Endothelial cell of umbilical vein (primary cell): ENCODE measurements at regions not wholly inside any gene's neighbourhood (a gene's known extent, or its start where the extent isn't known, plus 50 kb on each side); places are given as distances from the start of the nearest gene placed in this dataset.

Experiments
- BruUV-seq: library from RNA; stranded (reverse); fragments of 400-500 nt; replicated peaks from 2 replicates; lab custom pipeline; 2021; lab: Mats Ljungman, UMichigan
- CTCF ChIA-PET: fragments of 300-600, 350-600 bp; sonication (Branson Sonifier 250); formaldehyde crosslinking; loops from one replicate; lab custom pipeline; 2021; ENCODE audit warnings: antibody characterized with exemption, inconsistent platforms; lab: Charles Lee
- POLR2A ChIA-PET: fragments of 300-600, 350-600 bp; sonication (Branson Sonifier 250); formaldehyde crosslinking; loops from one replicate; lab custom pipeline; 2021; ENCODE audit warnings: antibody characterized with exemption, inconsistent platforms; lab: Charles Lee
- DNase-seq: peaks from one replicate; pipeline ENCODE4 v3.0.0-alpha.2; 2011; ENCODE audit warnings: low read depth, low spot score
- FAIRE-seq: peaks from 2 replicates; lab custom pipeline; 2011; peaks lifted over from hg19 to GRCh38; lab: Jason Lieb, UNC
- H2AFZ ChIP-seq: 2 replicates; pipeline ENCODE4 v1.6.0; 2012; ENCODE audit warnings: low read depth, low read length, control low read depth, inconsistent platforms
- H3K27ac ChIP-seq: 2 replicates; pipeline ENCODE4 v1.5.1; 2011; ENCODE audit warnings: low read depth, mild to moderate bottlenecking, control low read depth, low read length, moderate library complexity; ENCODE audit not compliant: insufficient read depth
- H3K27me3 ChIP-seq, 2 experiments: 2 replicates each; pipeline versions ENCODE4 v1.6.0 to v1.6.1; 2011; ENCODE audit warnings: low read length in 2 of 2, mixed read lengths in 1 of 2; ENCODE audit not compliant: control insufficient read depth in 2 of 2, insufficient read depth in 2 of 2
- H3K36me3 ChIP-seq, 2 experiments: 2 replicates in 1 of 2; 3 replicates in 1 of 2; pipeline ENCODE4 v1.5.1; 2011; ENCODE audit warnings: low read length in 2 of 2, mild to moderate bottlenecking in 1 of 2, moderate library complexity in 1 of 2; ENCODE audit not compliant: control insufficient read depth in 2 of 2, insufficient read depth in 2 of 2; ENCODE audit errors: extremely low read depth in 1 of 2
- H3K4me1 ChIP-seq: 3 replicates; pipeline ENCODE4 v1.5.1; 2011; ENCODE audit warnings: mild to moderate bottlenecking, low read length; ENCODE audit not compliant: control insufficient read depth, insufficient read depth; ENCODE audit errors: extremely low read depth
- H3K4me2 ChIP-seq: 2 replicates; pipeline ENCODE4 v1.6.1; 2011; ENCODE audit warnings: low read length, control low read depth, mixed read lengths; ENCODE audit not compliant: insufficient read depth
- H3K4me3 ChIP-seq, 3 experiments: fragments of 200-600 bp in 1 of 3; sonication (generic), shearing (Covaris generic) in 1 of 3; replicated peaks in 1 of 3; 2 replicates each; pipeline ENCODE4 v1.5.1; 2011 to 2016; ENCODE audit warnings: control low read depth in 3 of 3, low read length in 3 of 3, mild to moderate bottlenecking in 2 of 3, inconsistent platforms in 1 of 3, low read depth in 1 of 3, moderate library complexity in 1 of 3; ENCODE audit not compliant: insufficient read depth in 1 of 3
- H3K79me2 ChIP-seq: 2 replicates; pipeline ENCODE4 v1.6.0; 2012; ENCODE audit warnings: low read length, inconsistent platforms; ENCODE audit not compliant: control insufficient read depth, insufficient read depth
- H3K9ac ChIP-seq: replicated peaks from 2 replicates; pipeline ENCODE3; 2011; ENCODE audit warnings: low read length, control low read depth; ENCODE audit not compliant: insufficient read depth; ENCODE audit errors: extremely low read depth
- H3K9me1 ChIP-seq: replicated peaks from 3 replicates; pipeline ENCODE4 v1.6.0; 2011; ENCODE audit warnings: mild to moderate bottlenecking, low read length; ENCODE audit not compliant: control insufficient read depth, insufficient read depth; ENCODE audit errors: extremely low read depth
- H3K9me3 ChIP-seq: replicated peaks from 2 replicates; pipeline ENCODE4 v1.5.1; 2012; ENCODE audit warnings: low read length, inconsistent platforms; ENCODE audit not compliant: control insufficient read depth, insufficient read depth
- H4K20me1 ChIP-seq: replicated peaks from 2 replicates; pipeline ENCODE3; 2011; ENCODE audit warnings: mild to moderate bottlenecking, low read length; ENCODE audit not compliant: control insufficient read depth, insufficient read depth; ENCODE audit errors: extremely low read depth
- EZH2 ChIP-seq: IDR thresholded peaks from 2 replicates; pipeline ENCODE4 v1.6.1; 2012; ENCODE audit warnings: borderline replicate concordance, low read depth, mild to moderate bottlenecking, moderate library complexity, low read length, inconsistent platforms; ENCODE audit not compliant: severe bottlenecking
- FOS ChIP-seq: IDR thresholded peaks from 2 replicates; pipeline ENCODE4 v1.6.1; 2011; ENCODE audit warnings: mild to moderate bottlenecking, low read length, moderate library complexity, borderline replicate concordance; ENCODE audit not compliant: insufficient read depth
- GATA2 ChIP-seq: IDR thresholded peaks from 2 replicates; pipeline ENCODE4 v1.7.0; 2011; ENCODE audit warnings: low read depth, mild to moderate bottlenecking, moderate library complexity, mixed read lengths, low read length; ENCODE audit not compliant: insufficient read length, insufficient read depth
- JUN ChIP-seq: IDR thresholded peaks from 2 replicates; pipeline ENCODE4 v1.6.1; 2011; ENCODE audit warnings: borderline replicate concordance, low read depth; ENCODE audit not compliant: insufficient read length, insufficient read depth
- MYC ChIP-seq: IDR thresholded peaks from one replicate; pipeline ENCODE4 v1.6.1; 2011; ENCODE audit warnings: mild to moderate bottlenecking, low read depth, low read length
- POLR2A ChIP-seq: IDR thresholded peaks from 2 replicates; pipeline ENCODE4 v1.6.1; 2012; ENCODE audit warnings: low read depth, mild to moderate bottlenecking, control low read depth, low read length
- POLR2AphosphoS5 ChIP-seq: IDR thresholded peaks from 2 replicates; pipeline ENCODE4 v1.6.1; 2012; ENCODE audit warnings: low read depth, mild to moderate bottlenecking, control low read depth, low read length, moderate library complexity; ENCODE audit not compliant: insufficient read depth
- dilution Hi-C: fragments of 300-500 bp; cut with MboI; formaldehyde crosslinking; loops from one replicate; pipeline ENCODE4 v1.15.0; 2019; ENCODE audit warnings: low sequenced_read_pairs; ENCODE audit not compliant: extremely low pct_ligation_motif_present
- intact Hi-C: fragments of 100-400 bp; cut with micrococcal nuclease; formaldehyde crosslinking; loops from one replicate; pipeline ENCODE4 v1.10.0; 2022
- TF ChIP-seq, protein P1 (sequence below), 2 donors: IDR thresholded peaks; 1 replicate in 1 of 2; 2 replicates in 1 of 2; pipeline ENCODE4 v1.5.1; 2011; ENCODE audit warnings: low read length in 2 of 2, mild to moderate bottlenecking in 2 of 2, moderate library complexity in 2 of 2, control low read depth in 1 of 2, inconsistent platforms in 1 of 2, low read depth in 1 of 2; ENCODE audit not compliant: insufficient read depth in 1 of 2; ENCODE audit errors: extremely low read depth in 1 of 2
- TF ChIP-seq, protein P2 (sequence below): IDR thresholded peaks from 2 replicates; pipeline ENCODE4 v1.6.1; 2011; ENCODE audit not compliant: insufficient read depth, insufficient read length

DNA sequence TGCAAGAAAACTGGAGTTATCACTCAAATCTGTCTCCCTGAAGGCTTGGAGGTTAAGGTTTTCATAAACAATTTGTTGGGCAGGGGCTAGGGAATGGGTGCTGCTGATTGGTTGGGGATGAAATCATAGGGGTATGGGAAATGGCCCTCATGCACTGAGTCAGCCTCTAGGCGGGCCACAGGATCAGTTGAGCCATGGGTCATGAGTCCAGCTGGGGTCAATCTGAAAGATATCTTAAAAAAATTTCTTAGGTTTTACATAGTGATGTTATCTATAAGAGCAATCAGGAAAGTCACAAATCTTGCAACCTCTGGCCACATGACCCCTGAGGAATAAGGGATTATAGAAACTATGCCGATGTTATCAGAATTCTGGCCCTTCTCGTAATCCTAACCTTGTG lies 491.7 kb downstream of the ZIC1 start:
- no peak overlapping the region for H3K4me3 ChIP-seq
- CTCF ChIA-PET: interaction anchor here (1.4 kb wide), 1 partner anchor 176 kb away, joined by 3 read pairs; no protein-coding TSS in a partner anchor

More for the DNA sequence above, 491.7 kb downstream of the ZIC1 start:
- no peaks in the 10 kb centered on the region for H3K9me3 ChIP-seq
- dilution Hi-C loops: no loop called here
- H3K9me1 ChIP-seq: no peaks in the 10 kb centered on the region
- POLR2A ChIA-PET: no interaction called here
- no TSS peak for BruUV-seq
- H3K27me3 ChIP-seq: no peaks in the 10 kb centered on the region
- no peak for TF ChIP-seq MYC
- TF ChIP-seq EZH2: no peak
- no peak for TF ChIP-seq FOS
- TF ChIP-seq GATA2: no peak
- no peak for TF ChIP-seq JUN
- TF ChIP-seq, protein P1, sequence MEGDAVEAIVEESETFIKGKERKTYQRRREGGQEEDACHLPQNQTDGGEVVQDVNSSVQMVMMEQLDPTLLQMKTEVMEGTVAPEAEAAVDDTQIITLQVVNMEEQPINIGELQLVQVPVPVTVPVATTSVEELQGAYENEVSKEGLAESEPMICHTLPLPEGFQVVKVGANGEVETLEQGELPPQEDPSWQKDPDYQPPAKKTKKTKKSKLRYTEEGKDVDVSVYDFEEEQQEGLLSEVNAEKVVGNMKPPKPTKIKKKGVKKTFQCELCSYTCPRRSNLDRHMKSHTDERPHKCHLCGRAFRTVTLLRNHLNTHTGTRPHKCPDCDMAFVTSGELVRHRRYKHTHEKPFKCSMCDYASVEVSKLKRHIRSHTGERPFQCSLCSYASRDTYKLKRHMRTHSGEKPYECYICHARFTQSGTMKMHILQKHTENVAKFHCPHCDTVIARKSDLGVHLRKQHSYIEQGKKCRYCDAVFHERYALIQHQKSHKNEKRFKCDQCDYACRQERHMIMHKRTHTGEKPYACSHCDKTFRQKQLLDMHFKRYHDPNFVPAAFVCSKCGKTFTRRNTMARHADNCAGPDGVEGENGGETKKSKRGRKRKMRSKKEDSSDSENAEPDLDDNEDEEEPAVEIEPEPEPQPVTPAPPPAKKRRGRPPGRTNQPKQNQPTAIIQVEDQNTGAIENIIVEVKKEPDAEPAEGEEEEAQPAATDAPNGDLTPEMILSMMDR (IDR thresholded peaks at IDR 0.05; ENCODE audit: extremely low read depth in 1 of 2, insufficient read depth in 1 of 2, low read depth in 1 of 2, low read length in 2 of 2): no peak
- TF ChIP-seq, protein P2, sequence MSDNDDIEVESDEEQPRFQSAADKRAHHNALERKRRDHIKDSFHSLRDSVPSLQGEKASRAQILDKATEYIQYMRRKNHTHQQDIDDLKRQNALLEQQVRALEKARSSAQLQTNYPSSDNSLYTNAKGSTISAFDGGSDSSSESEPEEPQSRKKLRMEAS: no peak
- no peak for TF ChIP-seq POLR2A
- no peak for TF ChIP-seq POLR2AphosphoS5
- DNase-seq: no peak
- no peak overlapping the region for H3K9ac ChIP-seq
- H3K4me2 ChIP-seq: no peak overlapping the region
- H3K36me3 ChIP-seq: no peaks in the 10 kb centered on the region
- no peak for FAIRE-seq
- no peak overlapping the region for H2AFZ ChIP-seq
- H3K4me1 ChIP-seq: no peaks in the 10 kb centered on the region
- no peaks in the 10 kb centered on the region for H3K79me2 ChIP-seq
- no peaks in the 10 kb centered on the region for H4K20me1 ChIP-seq
- intact Hi-C loops: no loop called here
- no peak overlapping the region for H3K27ac ChIP-seq
